ENCODE measurements at regions not wholly inside any gene's neighbourhood (a gene's known extent, or its start where the extent isn't known, plus 50 kb on each side); places are given as distances from the start of the nearest gene placed in this dataset.

DNA sequence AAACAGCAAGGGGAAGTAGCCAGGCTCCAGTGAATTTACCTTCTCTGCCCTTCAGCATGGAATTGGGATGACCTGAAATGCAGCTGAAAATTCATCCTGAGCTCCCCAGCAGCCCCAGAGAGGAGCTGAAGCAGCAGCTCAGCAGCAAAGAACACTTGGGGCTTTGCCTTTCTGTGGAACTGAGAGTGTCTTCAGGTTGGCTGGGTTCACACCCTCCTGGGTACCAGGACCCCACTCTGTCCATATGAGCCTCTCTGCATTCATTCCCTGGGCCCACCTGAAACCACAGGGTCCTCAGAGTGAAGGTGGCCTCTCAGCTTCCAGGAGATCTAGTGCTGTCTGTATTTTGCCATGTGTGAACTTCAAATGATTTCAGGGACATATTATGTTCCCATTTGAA lies 429.2 kb downstream of the MN1 start:
- TF ChIP-seq TOX (CRISPR knock-in tag; IDR thresholded peaks at IDR 0.05; ENCODE audit: borderline replicate concordance) (no peak), RARB (CRISPR knock-in tag; IDR thresholded peaks at IDR 0.05) (no peak), ARNTL (CRISPR knock-in tag; IDR thresholded peaks at IDR 0.05; ENCODE audit: borderline replicate concordance, low read depth) (no peak), ZFP30 (CRISPR knock-in tag; IDR thresholded peaks at IDR 0.05) (no peak), BACH2 (CRISPR knock-in tag; IDR thresholded peaks at IDR 0.05; ENCODE audit: borderline replicate concordance) (no peak), ZFP3 (CRISPR knock-in tag; IDR thresholded peaks at IDR 0.05) (no peak), ZNF565 (CRISPR knock-in tag; conservative IDR thresholded peaks at IDR 0.05; ENCODE audit: low read depth) (no peak), PATZ1 (CRISPR knock-in tag; IDR thresholded peaks at IDR 0.05; ENCODE audit: borderline replicate concordance) (no peak)
